ENCODE measurements at regions not wholly inside any gene's neighbourhood (a gene's known extent, or its start where the extent isn't known, plus 50 kb on each side); places are given as distances from the start of the nearest gene placed in this dataset.
"Not testable (repeated sequence)": the region's sequence is repeated elsewhere in the genome, so short reads cannot be mapped to it uniquely, and the experiment has no call there.

DNA sequence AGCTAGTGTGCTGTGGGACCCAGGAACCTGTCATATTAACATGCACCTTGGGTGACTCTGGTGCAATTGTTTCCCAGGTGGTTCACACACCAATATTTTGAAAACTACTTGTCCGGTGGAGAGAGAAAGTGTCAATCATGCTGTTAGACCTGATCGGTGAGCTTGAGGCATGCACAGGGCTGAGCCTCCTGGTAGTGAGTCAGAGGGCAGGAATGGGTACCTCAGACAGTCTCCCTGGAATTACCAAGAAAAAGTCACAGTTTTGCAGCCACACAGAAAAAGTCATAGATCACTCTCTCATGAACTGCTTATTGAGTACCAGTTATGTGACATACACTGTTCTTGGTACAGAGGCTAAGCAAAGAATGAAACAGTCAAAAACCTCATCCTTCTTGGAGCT, 140.1 kb upstream of the NFIA start:
- H3K9me3 ChIP-seq = no peaks in the 10 kb centered on the region
- 88 to 93% methylated on average over 2 of the region's 2 CpGs for WGBS, 2 donors
- no peak overlapping the region for H3K4me3 ChIP-seq
- no peaks in the 10 kb centered on the region for H3K36me3 ChIP-seq
- no peaks in the 10 kb centered on the region for H3K4me1 ChIP-seq
- no peak overlapping the region for H3K27ac ChIP-seq
- TF ChIP-seq, protein P1, sequence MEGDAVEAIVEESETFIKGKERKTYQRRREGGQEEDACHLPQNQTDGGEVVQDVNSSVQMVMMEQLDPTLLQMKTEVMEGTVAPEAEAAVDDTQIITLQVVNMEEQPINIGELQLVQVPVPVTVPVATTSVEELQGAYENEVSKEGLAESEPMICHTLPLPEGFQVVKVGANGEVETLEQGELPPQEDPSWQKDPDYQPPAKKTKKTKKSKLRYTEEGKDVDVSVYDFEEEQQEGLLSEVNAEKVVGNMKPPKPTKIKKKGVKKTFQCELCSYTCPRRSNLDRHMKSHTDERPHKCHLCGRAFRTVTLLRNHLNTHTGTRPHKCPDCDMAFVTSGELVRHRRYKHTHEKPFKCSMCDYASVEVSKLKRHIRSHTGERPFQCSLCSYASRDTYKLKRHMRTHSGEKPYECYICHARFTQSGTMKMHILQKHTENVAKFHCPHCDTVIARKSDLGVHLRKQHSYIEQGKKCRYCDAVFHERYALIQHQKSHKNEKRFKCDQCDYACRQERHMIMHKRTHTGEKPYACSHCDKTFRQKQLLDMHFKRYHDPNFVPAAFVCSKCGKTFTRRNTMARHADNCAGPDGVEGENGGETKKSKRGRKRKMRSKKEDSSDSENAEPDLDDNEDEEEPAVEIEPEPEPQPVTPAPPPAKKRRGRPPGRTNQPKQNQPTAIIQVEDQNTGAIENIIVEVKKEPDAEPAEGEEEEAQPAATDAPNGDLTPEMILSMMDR (IDR thresholded peaks at IDR 0.05) = no peak
- no peak for TF ChIP-seq POLR2A (IDR thresholded peaks at IDR 0.05)
- DNase-seq (ENCODE audit: low spot score in 2 of 2) = no peak
- no peaks in the 10 kb centered on the region for H3K27me3 ChIP-seq

- WGBS, 2 donors = 82 to 89% methylated on average over 2 of the region's 2 CpGs
- not testable (repeated sequence) for H3K36me3 ChIP-seq; DNase-seq (ENCODE audit: low spot score in 2 of 2); H3K4me3 ChIP-seq; H3K27ac ChIP-seq; H3K9me3 ChIP-seq; H3K27me3 ChIP-seq
- H3K4me1 ChIP-seq = peaks cover 0 to 11% (median 0%) of the 10 kb centered on the region in 4 donors
Measured at GRCh38 chr1:60940685-60941084, 141.7 kb upstream of the NFIA start.

- WGBS, 2 donors = 95% methylated on average over 5 of the region's 5 CpGs
- no peaks in the 10 kb centered on the region for H3K27me3 ChIP-seq
- DNase-seq (ENCODE audit: low spot score in 2 of 2) = no peak
- no peak overlapping the region for H3K27ac ChIP-seq
- H3K9me3 ChIP-seq = no peaks in the 10 kb centered on the region
- H3K4me1 ChIP-seq = peaks cover 0 to 11% (median 0%) of the 10 kb centered on the region in 4 donors
- H3K4me3 ChIP-seq = no peak overlapping the region
- no peaks in the 10 kb centered on the region for H3K36me3 ChIP-seq
- TF ChIP-seq POLR2A (IDR thresholded peaks at IDR 0.05) = no peak
- TF ChIP-seq EP300 (IDR thresholded peaks at IDR 0.05) = no peak
- TF ChIP-seq, protein P1 (IDR thresholded peaks at IDR 0.05) = no peak
Measured at GRCh38 chr1:60937720-60938119, 144.6 kb upstream of the NFIA start.

- no peak overlapping the region for H3K4me3 ChIP-seq
- H3K4me1 ChIP-seq = peaks cover 0 to 11% (median 0%) of the 10 kb centered on the region in 4 donors
- no peaks in the 10 kb centered on the region for H3K9me3 ChIP-seq
- DNase-seq (ENCODE audit: low spot score in 2 of 2) = no peak
- TF ChIP-seq EP300 (IDR thresholded peaks at IDR 0.05) = no peak
- TF ChIP-seq POLR2A (IDR thresholded peaks at IDR 0.05) = no peak
- TF ChIP-seq, protein P1 (IDR thresholded peaks at IDR 0.05) = no peak
- H3K27me3 ChIP-seq = no peaks in the 10 kb centered on the region
- 62 to 67% methylated on average over 4 of the region's 4 CpGs for WGBS, 2 donors
- H3K36me3 ChIP-seq = no peaks in the 10 kb centered on the region
- H3K27ac ChIP-seq = no peak overlapping the region
Measured at GRCh38 chr1:60936591-60937342, 145.6 kb upstream of the NFIA start.

DNA sequence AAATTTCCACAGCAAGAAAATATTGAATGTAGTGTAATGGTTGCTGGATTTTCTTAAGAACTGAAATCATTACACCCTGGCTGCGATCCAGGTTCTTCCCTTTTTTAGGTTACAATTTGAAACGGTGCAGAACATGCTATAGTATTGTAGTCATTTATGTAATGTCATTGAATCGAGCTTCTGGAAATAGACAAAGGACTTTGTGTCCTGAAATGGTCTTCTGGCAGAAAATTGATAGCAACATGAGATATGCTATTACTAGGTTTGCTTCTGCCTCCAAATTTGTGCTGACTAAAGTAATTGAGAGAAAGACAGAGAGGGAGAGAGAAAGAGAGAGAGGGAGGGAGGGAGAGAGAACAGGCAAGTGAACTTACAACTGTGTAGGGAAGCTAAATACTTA, 146.2 kb upstream of the NFIA start:
- Histone ChIP-seq H3K4me1 (peaks cover 0 to 11% (median 0%) of the 10 kb centered on the region in 4 donors), H3K9me3 (no peaks in the 10 kb centered on the region), H3K27ac (no peak overlapping the region), H3K36me3 (no peaks in the 10 kb centered on the region), H3K27me3 (no peaks in the 10 kb centered on the region), H3K4me3 (no peak overlapping the region)
- TF ChIP-seq EP300 (IDR thresholded peaks at IDR 0.05) (no peak), POLR2A (IDR thresholded peaks at IDR 0.05) (no peak)
- TF ChIP-seq, protein P1 (IDR thresholded peaks at IDR 0.05) = no peak
- 6 to 8% methylated on average over 3 of the region's 3 CpGs for WGBS, 2 donors
- DNase-seq (ENCODE audit: low spot score in 2 of 2) = no peak

Measured in tibial nerve (tissue), 4 donors.